ENCODE measurements at regions not wholly inside any gene's neighbourhood (a gene's known extent, or its start where the extent isn't known, plus 50 kb on each side); places are given as distances from the start of the nearest gene placed in this dataset.

- Mint-ChIP-seq H3K4me3 (ENCODE audit: unreplicated experiment) (no peak overlapping the region), H3K27me3 (ENCODE audit: unreplicated experiment) (no peaks in the 10 kb centered on the region), H3K36me3 (ENCODE audit: unreplicated experiment) (no peaks in the 10 kb centered on the region), H3K27ac (ENCODE audit: unreplicated experiment) (no peak overlapping the region), H3K4me1 (ENCODE audit: low read depth, unreplicated experiment) (no peaks in the 10 kb centered on the region), H3K9me3 (ENCODE audit: unreplicated experiment) (no peaks in the 10 kb centered on the region)
- no peak for DNase-seq
- TF ChIP-seq CTCF (IDR thresholded peaks at IDR 0.05; ENCODE audit: partially characterized antibody, unreplicated experiment) = no peak
Observed at GRCh38 chr12:83472350-83472749, 785.6 kb downstream of the TMTC2 start.

GRCh38 chr12:83471341-83471740 is 784.6 kb downstream of the TMTC2 start:
- Mint-ChIP-seq H3K9me3 (ENCODE audit: unreplicated experiment) (no peaks in the 10 kb centered on the region), H3K36me3 (ENCODE audit: unreplicated experiment) (no peaks in the 10 kb centered on the region), H3K4me3 (ENCODE audit: unreplicated experiment) (no peak overlapping the region), H3K4me1 (ENCODE audit: low read depth, unreplicated experiment) (no peaks in the 10 kb centered on the region), H3K27me3 (ENCODE audit: unreplicated experiment) (no peaks in the 10 kb centered on the region), H3K27ac (ENCODE audit: unreplicated experiment) (no peak overlapping the region)
- no peak for TF ChIP-seq CTCF (IDR thresholded peaks at IDR 0.05; ENCODE audit: partially characterized antibody, unreplicated experiment)
- DNase-seq = no peak

- no peak for TF ChIP-seq CTCF (IDR thresholded peaks at IDR 0.05; ENCODE audit: partially characterized antibody, unreplicated experiment)
- no peak for DNase-seq
- no peaks in the 10 kb centered on the region for H3K9me3 Mint-ChIP-seq (ENCODE audit: unreplicated experiment)
- no peaks in the 10 kb centered on the region for H3K36me3 Mint-ChIP-seq (ENCODE audit: unreplicated experiment)
- no peaks in the 10 kb centered on the region for H3K4me1 Mint-ChIP-seq (ENCODE audit: low read depth, unreplicated experiment)
- H3K4me3 Mint-ChIP-seq (ENCODE audit: unreplicated experiment) = no peak overlapping the region
- no peaks in the 10 kb centered on the region for H3K27me3 Mint-ChIP-seq (ENCODE audit: unreplicated experiment)
- H3K27ac Mint-ChIP-seq (ENCODE audit: unreplicated experiment) = no peak overlapping the region
Observed at GRCh38 chr12:83470749-83471148, 784.0 kb downstream of the TMTC2 start.

GRCh38 chr12:83468988-83469908 is 782.5 kb downstream of the TMTC2 start:
- Mint-ChIP-seq H3K36me3 (ENCODE audit: unreplicated experiment) (no peaks in the 10 kb centered on the region), H3K4me3 (ENCODE audit: unreplicated experiment) (no peak overlapping the region), H3K27me3 (ENCODE audit: unreplicated experiment) (no peaks in the 10 kb centered on the region), H3K27ac (ENCODE audit: unreplicated experiment) (no peak overlapping the region), H3K9me3 (ENCODE audit: unreplicated experiment) (no peaks in the 10 kb centered on the region), H3K4me1 (ENCODE audit: low read depth, unreplicated experiment) (no peaks in the 10 kb centered on the region)
- TF ChIP-seq CTCF (IDR thresholded peaks at IDR 0.05; ENCODE audit: partially characterized antibody, unreplicated experiment) = no peak
- no peak for DNase-seq

GRCh38 chr12:83465632-83466031 is 778.9 kb downstream of the TMTC2 start:
- no peaks in the 10 kb centered on the region for H3K9me3 Mint-ChIP-seq (ENCODE audit: unreplicated experiment)
- H3K4me1 Mint-ChIP-seq (ENCODE audit: low read depth, unreplicated experiment) = no peaks in the 10 kb centered on the region
- no peak for DNase-seq
- no peak overlapping the region for H3K27ac Mint-ChIP-seq (ENCODE audit: unreplicated experiment)
- H3K36me3 Mint-ChIP-seq (ENCODE audit: unreplicated experiment) = no peaks in the 10 kb centered on the region
- no peak for TF ChIP-seq CTCF (IDR thresholded peaks at IDR 0.05; ENCODE audit: partially characterized antibody, unreplicated experiment)
- no peaks in the 10 kb centered on the region for H3K27me3 Mint-ChIP-seq (ENCODE audit: unreplicated experiment)
- no peak overlapping the region for H3K4me3 Mint-ChIP-seq (ENCODE audit: unreplicated experiment)

All from glutamatergic neuron (in vitro differentiated cells).